ENCODE measurements at regions not wholly inside any gene's neighbourhood (a gene's known extent, or its start where the extent isn't known, plus 50 kb on each side); places are given as distances from the start of the nearest gene placed in this dataset.
A peak's percentile ranks its signal among the peaks of the same experiment; 100 is the strongest.

DNA sequence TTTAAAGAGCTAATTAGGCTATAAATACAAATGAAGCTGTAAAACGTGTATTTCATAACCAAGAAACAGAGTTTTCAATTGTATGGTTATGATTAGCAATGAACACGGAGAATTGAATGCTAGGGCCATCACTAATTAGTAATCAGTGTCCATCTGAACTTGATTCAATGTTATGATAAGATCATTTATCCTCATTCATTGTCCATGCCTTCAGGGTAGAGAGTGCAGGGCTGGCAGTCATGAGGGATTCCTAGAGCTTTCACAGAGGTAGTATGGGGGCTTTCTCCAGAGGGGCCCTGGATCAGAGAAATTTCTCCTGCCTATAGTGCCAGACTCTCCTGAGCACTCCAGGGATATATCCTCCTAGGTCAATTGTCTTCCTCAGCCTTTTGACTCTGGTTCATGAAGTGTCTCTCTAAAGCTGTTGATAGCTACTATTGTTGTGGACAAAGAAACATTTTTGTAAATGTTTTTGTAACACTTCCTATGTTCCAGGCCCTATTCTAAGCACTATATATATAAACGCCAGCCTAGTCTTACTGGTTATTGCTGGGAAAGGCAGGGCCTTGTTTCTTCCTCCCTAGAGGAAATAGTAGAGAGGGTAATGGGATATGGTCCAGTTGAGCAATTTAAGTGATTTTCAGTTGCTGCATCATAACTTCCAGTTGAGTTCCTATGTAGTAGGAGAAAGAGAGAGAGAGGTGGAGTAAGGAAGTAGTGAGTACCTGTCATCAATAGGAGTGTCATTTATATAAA lies 249.0 kb downstream of the NFKBIZ start:
- no peak overlapping the region for H3K9ac ChIP-seq (ENCODE audit: low read depth in 1 of 2, low read length in 2 of 2)
- no peaks in the 10 kb centered on the region for H3K9me3 ChIP-seq (ENCODE audit: control insufficient read depth in 2 of 2, low read length in 2 of 2)
- H3K36me3 ChIP-seq (ENCODE audit: control insufficient read depth in 2 of 2, insufficient read depth in 2 of 2, low read length in 2 of 2): no peaks in the 10 kb centered on the region
- no peaks in the 10 kb centered on the region for H3K4me1 ChIP-seq (ENCODE audit: control insufficient read depth in 2 of 2, insufficient read depth in 2 of 2, low read length in 2 of 2)
- no peak overlapping the region for H3K27ac ChIP-seq (ENCODE audit: low read depth in 2 of 2, low read length in 2 of 2)
- H3K4me3 ChIP-seq (ENCODE audit: low read length in 2 of 2): no peak overlapping the region
- no peaks in the 10 kb centered on the region for H3K27me3 ChIP-seq (ENCODE audit: control insufficient read depth in 2 of 2, insufficient read depth in 2 of 2, low read length in 2 of 2)

DNA sequence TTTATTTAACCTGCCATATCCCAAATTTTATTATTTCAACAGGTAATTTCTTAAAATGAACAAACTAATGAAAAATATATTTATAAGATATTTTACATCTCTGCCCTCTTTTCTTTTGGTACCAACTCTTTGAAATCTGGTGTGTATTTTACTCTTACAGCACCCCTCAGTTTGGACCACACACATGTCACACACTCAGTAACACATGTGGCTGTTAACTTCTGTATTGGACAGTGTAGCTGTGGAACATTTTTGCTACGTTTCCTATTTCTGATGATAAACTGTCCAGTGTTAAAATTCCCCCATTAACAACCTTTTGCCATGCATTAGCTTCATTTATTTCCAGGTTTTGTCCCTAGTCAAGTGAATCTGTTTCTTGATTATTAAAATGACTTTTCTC lies 250.6 kb downstream of the NFKBIZ start:
- no peaks in the 10 kb centered on the region for H3K27me3 ChIP-seq (ENCODE audit: control insufficient read depth in 2 of 2, insufficient read depth in 2 of 2, low read length in 2 of 2)
- no peaks in the 10 kb centered on the region for H3K9me3 ChIP-seq (ENCODE audit: control insufficient read depth in 2 of 2, low read length in 2 of 2)
- no peak overlapping the region for H3K9ac ChIP-seq (ENCODE audit: low read depth in 1 of 2, low read length in 2 of 2)
- H3K36me3 ChIP-seq (ENCODE audit: control insufficient read depth in 2 of 2, insufficient read depth in 2 of 2, low read length in 2 of 2): no peaks in the 10 kb centered on the region
- no peaks in the 10 kb centered on the region for H3K4me1 ChIP-seq (ENCODE audit: control insufficient read depth in 2 of 2, insufficient read depth in 2 of 2, low read length in 2 of 2)
- H3K4me3 ChIP-seq (ENCODE audit: low read length in 2 of 2): no peak overlapping the region
- H3K27ac ChIP-seq (ENCODE audit: low read depth in 2 of 2, low read length in 2 of 2): no peak overlapping the region

DNA sequence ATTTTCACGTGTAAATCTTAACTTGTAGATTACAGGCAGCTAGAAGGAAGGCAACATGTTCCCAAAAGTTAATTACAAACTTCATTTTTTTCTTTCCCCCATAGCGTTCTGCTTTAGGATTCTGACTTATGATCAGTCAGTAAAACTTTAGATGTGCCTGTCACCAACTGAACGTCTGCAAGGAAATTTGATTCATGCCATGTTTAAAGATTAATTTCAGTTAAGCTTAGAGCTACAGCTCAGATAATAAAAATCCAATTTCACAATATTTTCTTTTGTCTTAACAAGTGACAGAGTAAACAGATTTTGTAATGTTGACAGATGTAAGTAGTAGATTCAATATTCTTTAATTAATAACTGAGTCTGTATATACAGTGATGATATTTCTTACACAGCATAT lies 253.1 kb downstream of the NFKBIZ start:
- H3K4me1 ChIP-seq (ENCODE audit: control insufficient read depth in 2 of 2, insufficient read depth in 2 of 2, low read length in 2 of 2): no peaks in the 10 kb centered on the region
- H3K4me3 ChIP-seq (ENCODE audit: low read length in 2 of 2): no peak overlapping the region
- H3K36me3 ChIP-seq (ENCODE audit: control insufficient read depth in 2 of 2, insufficient read depth in 2 of 2, low read length in 2 of 2): no peaks in the 10 kb centered on the region
- no peak overlapping the region for H3K9ac ChIP-seq (ENCODE audit: low read depth in 1 of 2, low read length in 2 of 2)
- no peaks in the 10 kb centered on the region for H3K27me3 ChIP-seq (ENCODE audit: control insufficient read depth in 2 of 2, insufficient read depth in 2 of 2, low read length in 2 of 2)
- no peak overlapping the region for H3K27ac ChIP-seq (ENCODE audit: low read depth in 2 of 2, low read length in 2 of 2)
- H3K9me3 ChIP-seq (ENCODE audit: control insufficient read depth in 2 of 2, low read length in 2 of 2): no peaks in the 10 kb centered on the region

DNA sequence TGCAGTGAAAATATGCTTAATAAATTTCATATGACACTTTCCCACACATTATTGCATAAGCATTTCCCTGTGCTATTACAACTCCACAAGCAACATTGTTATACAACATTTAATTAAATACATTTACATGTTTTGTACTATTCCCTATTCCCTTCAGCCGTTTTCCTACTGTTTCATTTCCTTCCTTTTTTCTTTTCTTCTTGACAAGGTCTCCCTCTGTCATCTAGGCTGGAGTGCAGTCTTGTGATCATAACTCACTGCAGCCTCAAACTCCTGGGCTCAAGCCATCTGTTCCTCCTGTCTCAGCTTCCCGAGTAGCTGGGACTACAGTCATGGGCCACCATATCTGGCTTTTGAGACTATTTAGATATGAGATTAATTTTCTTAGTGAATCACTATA lies 254.7 kb downstream of the NFKBIZ start:
- Histone ChIP-seq H3K27me3 (ENCODE audit: control insufficient read depth in 2 of 2, insufficient read depth in 2 of 2, low read length in 2 of 2) (no peaks in the 10 kb centered on the region), H3K4me3 (ENCODE audit: low read length in 2 of 2) (no peak overlapping the region), H3K9ac (ENCODE audit: low read depth in 1 of 2, low read length in 2 of 2) (no peak overlapping the region), H3K27ac (ENCODE audit: low read depth in 2 of 2, low read length in 2 of 2) (no peak overlapping the region), H3K36me3 (ENCODE audit: control insufficient read depth in 2 of 2, insufficient read depth in 2 of 2, low read length in 2 of 2) (no peaks in the 10 kb centered on the region), H3K9me3 (ENCODE audit: control insufficient read depth in 2 of 2, low read length in 2 of 2) (no peaks in the 10 kb centered on the region), H3K4me1 (ENCODE audit: control insufficient read depth in 2 of 2, insufficient read depth in 2 of 2, low read length in 2 of 2) (no peaks in the 10 kb centered on the region)

DNA sequence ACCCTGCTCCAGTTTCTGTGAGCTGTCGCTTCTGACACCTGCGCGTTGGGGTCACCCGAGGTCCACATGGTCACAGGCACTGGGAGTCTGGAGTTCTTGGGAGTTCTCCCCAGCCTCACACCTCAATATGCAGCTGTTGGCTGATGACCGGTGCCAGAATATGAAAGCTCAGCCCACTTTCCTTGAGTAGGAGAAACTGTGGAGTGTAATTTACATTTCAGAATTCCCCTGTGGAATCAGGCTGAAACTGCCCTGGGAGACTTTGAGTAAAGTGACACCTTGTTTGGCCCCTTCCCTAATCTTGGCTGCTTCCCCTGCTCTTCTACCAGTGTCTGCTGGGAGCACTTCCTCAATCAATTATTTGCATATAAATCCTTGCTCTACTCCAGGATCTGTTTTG lies 255.9 kb downstream of the NFKBIZ start:
- H3K36me3 ChIP-seq (ENCODE audit: control insufficient read depth in 2 of 2, insufficient read depth in 2 of 2, low read length in 2 of 2): no peaks in the 10 kb centered on the region
- no peaks in the 10 kb centered on the region for H3K4me1 ChIP-seq (ENCODE audit: control insufficient read depth in 2 of 2, insufficient read depth in 2 of 2, low read length in 2 of 2)
- H3K9ac ChIP-seq (ENCODE audit: low read depth in 1 of 2, low read length in 2 of 2): no peak overlapping the region
- no peak overlapping the region for H3K4me3 ChIP-seq (ENCODE audit: low read length in 2 of 2)
- no peak overlapping the region for H3K27ac ChIP-seq (ENCODE audit: low read depth in 2 of 2, low read length in 2 of 2)
- no peaks in the 10 kb centered on the region for H3K27me3 ChIP-seq (ENCODE audit: control insufficient read depth in 2 of 2, insufficient read depth in 2 of 2, low read length in 2 of 2)
- no peaks in the 10 kb centered on the region for H3K9me3 ChIP-seq (ENCODE audit: control insufficient read depth in 2 of 2, low read length in 2 of 2)

DNA sequence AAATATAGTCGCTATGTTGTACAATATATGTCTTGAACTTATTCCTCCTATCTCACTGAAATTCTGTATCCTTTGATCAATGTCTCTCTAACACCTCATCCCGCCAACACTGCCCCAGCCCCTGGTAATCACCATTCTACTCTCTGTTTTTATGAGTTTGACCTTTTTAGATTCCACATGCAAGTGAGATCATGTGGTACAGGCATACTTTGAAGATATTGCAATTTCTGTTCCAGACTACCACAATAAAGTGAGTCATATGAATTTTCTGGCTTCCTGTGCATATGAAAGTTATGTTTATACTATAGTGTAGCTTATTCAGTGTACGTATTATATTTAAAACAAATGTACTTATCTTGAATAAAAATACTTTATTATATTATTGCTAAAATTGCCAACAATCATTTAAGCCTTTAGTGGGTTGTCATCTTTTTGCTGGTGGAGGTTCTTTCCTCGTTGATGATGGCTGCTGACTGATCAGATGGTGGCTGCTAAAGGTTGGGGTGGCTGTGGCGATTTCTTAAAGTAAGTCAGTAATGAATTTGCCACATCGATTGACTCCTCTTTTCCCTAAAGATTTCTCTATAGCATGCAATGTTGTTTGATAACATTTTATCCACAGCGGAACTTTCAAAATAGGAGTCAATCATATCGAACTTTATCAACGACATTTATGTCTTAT lies 257.2 kb downstream of the NFKBIZ start:
- Histone ChIP-seq H3K4me1 (ENCODE audit: control insufficient read depth in 2 of 2, insufficient read depth in 2 of 2, low read length in 2 of 2) (no peaks in the 10 kb centered on the region), H3K4me3 (ENCODE audit: low read length in 2 of 2) (no peak overlapping the region), H3K9me3 (ENCODE audit: control insufficient read depth in 2 of 2, low read length in 2 of 2) (no peaks in the 10 kb centered on the region), H3K27me3 (ENCODE audit: control insufficient read depth in 2 of 2, insufficient read depth in 2 of 2, low read length in 2 of 2) (no peaks in the 10 kb centered on the region), H3K36me3 (ENCODE audit: control insufficient read depth in 2 of 2, insufficient read depth in 2 of 2, low read length in 2 of 2) (no peaks in the 10 kb centered on the region), H3K27ac (ENCODE audit: low read depth in 2 of 2, low read length in 2 of 2) (no peak overlapping the region), H3K9ac (ENCODE audit: low read depth in 1 of 2, low read length in 2 of 2) (no peak overlapping the region)

- H3K9me3 ChIP-seq (ENCODE audit: control insufficient read depth in 2 of 2, low read length in 2 of 2): no peaks in the 10 kb centered on the region
Measured at GRCh38 chr3:102112704-102113230, 263.5 kb downstream of the NFKBIZ start.

GRCh38 chr3:102113421-102114041 lies 264.2 kb downstream of the NFKBIZ start:
- Histone ChIP-seq H3K36me3 (ENCODE audit: control insufficient read depth in 2 of 2, insufficient read depth in 2 of 2, low read length in 2 of 2) (no peaks in the 10 kb centered on the region), H3K27me3 (ENCODE audit: control insufficient read depth in 2 of 2, insufficient read depth in 2 of 2, low read length in 2 of 2) (no peaks in the 10 kb centered on the region), H3K27ac (ENCODE audit: low read depth in 2 of 2, low read length in 2 of 2) (peak overlapping the region in 1 of 2 donors; percentile 27), H3K9ac (ENCODE audit: low read depth in 1 of 2, low read length in 2 of 2) (no peak overlapping the region), H3K4me1 (ENCODE audit: control insufficient read depth in 2 of 2, insufficient read depth in 2 of 2, low read length in 2 of 2) (peaks cover 2 to 6% of the 10 kb centered on the region in 2 donors), H3K9me3 (ENCODE audit: control insufficient read depth in 2 of 2, low read length in 2 of 2) (no peaks in the 10 kb centered on the region), H3K4me3 (ENCODE audit: low read length in 2 of 2) (no peak overlapping the region)

More at GRCh38 chr3:102112704-102113230, 263.5 kb downstream of the NFKBIZ start:
- H3K27me3 ChIP-seq (ENCODE audit: control insufficient read depth in 2 of 2, insufficient read depth in 2 of 2, low read length in 2 of 2): no peaks in the 10 kb centered on the region
- H3K36me3 ChIP-seq (ENCODE audit: control insufficient read depth in 2 of 2, insufficient read depth in 2 of 2, low read length in 2 of 2): no peaks in the 10 kb centered on the region
- H3K4me3 ChIP-seq (ENCODE audit: low read length in 2 of 2): no peak overlapping the region
- H3K9ac ChIP-seq (ENCODE audit: low read depth in 1 of 2, low read length in 2 of 2): no peak overlapping the region
- no peak overlapping the region for H3K27ac ChIP-seq (ENCODE audit: low read depth in 2 of 2, low read length in 2 of 2)
- H3K4me1 ChIP-seq (ENCODE audit: control insufficient read depth in 2 of 2, insufficient read depth in 2 of 2, low read length in 2 of 2): peaks cover 2 to 6% of the 10 kb centered on the region in 2 donors

GRCh38 chr3:102114264-102114979 lies 265.1 kb downstream of the NFKBIZ start:
- no peak overlapping the region for H3K9ac ChIP-seq (ENCODE audit: low read depth in 1 of 2, low read length in 2 of 2)
- H3K4me1 ChIP-seq (ENCODE audit: control insufficient read depth in 2 of 2, insufficient read depth in 2 of 2, low read length in 2 of 2): peaks cover 2 to 6% of the 10 kb centered on the region in 2 donors
- no peaks in the 10 kb centered on the region for H3K9me3 ChIP-seq (ENCODE audit: control insufficient read depth in 2 of 2, low read length in 2 of 2)
- no peak overlapping the region for H3K27ac ChIP-seq (ENCODE audit: low read depth in 2 of 2, low read length in 2 of 2)
- no peak overlapping the region for H3K4me3 ChIP-seq (ENCODE audit: low read length in 2 of 2)
- no peaks in the 10 kb centered on the region for H3K36me3 ChIP-seq (ENCODE audit: control insufficient read depth in 2 of 2, insufficient read depth in 2 of 2, low read length in 2 of 2)
- H3K27me3 ChIP-seq (ENCODE audit: control insufficient read depth in 2 of 2, insufficient read depth in 2 of 2, low read length in 2 of 2): no peaks in the 10 kb centered on the region
